Mucosa of descending colon (tissue), 3 donors: ENCODE measurements at regions not wholly inside any gene's neighbourhood (a gene's known extent, or its start where the extent isn't known, plus 50 kb on each side); places are given as distances from the start of the nearest gene placed in this dataset.

Experiments
- ATAC-seq: fragments of 200-7000 bp; cut with Tn5 transposase; one replicate; pipeline ENCODE4 v1.9.1; 2020; ENCODE audit warnings: mild to moderate bottlenecking, moderate library complexity
- DNase-seq, 3 donors: peaks; one replicate each; pipeline ENCODE4 v3.0.0-alpha.2; 2020
- H3K36me3 ChIP-seq: fragments of 200-600 bp; one replicate; pipeline ENCODE4 v1.8.0; 2021; ENCODE audit warnings: low read depth, mild to moderate bottlenecking
- H3K4me1 ChIP-seq: fragments of 200-600 bp; one replicate; pipeline ENCODE4 v1.8.0; 2021; ENCODE audit warnings: low read depth, mild to moderate bottlenecking
- H3K4me3 ChIP-seq: fragments of 200-600 bp; one replicate; pipeline ENCODE4 v1.8.0; 2021; ENCODE audit warnings: mild to moderate bottlenecking
- H3K9me3 ChIP-seq: fragments of 200-600 bp; one replicate; pipeline ENCODE4 v1.8.0; 2021; ENCODE audit warnings: mild to moderate bottlenecking
- intact Hi-C, 2 donors: fragments of 100-400 bp; cut with DNase I in 1 of 2; cut with micrococcal nuclease in 1 of 2; formaldehyde crosslinking; loops; one replicate each; pipeline versions ENCODE4 v1.11.0 to v1.11.1; 2022; cut with DNase I, micrococcal nuclease
- TF ChIP-seq, protein P1 (sequence below): fragments of 200-600 bp; IDR thresholded peaks from one replicate; pipeline ENCODE4 v1.8.0; 2022; ENCODE audit warnings: antibody characterized with exemption, mild to moderate bottlenecking
- donor health status: DM: no; HTN: no; CAD: no; lungs with moderate emphysema.
- donor health status: DM: no; HTN: no; CAD: no.
- donor health status: DM: no; HTN: yes; CAD: no.

DNA sequence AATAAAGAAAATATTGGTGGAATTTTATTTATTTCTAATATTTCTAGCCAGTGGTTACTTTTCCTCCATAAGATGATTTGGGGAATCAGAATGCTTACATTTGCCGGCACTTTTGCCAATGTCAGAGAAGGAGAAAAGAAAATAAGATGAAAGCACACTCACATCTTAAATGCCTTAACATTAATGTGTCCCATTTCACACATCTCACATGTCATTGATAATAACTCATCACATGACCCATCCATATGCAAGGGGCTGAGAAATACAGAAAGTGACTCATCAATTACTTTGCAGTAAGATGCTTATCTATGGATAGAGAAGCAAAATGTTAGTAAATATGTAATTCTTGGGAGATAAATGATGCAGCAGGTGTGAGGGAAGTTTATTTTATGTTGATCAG is 1531.0 kb downstream of the PCDH7 start:
- Histone ChIP-seq H3K36me3 (no peaks in the 10 kb centered on the region), H3K4me1 (no peaks in the 10 kb centered on the region), H3K9me3 (no peaks in the 10 kb centered on the region), H3K4me3 (no peak overlapping the region)
- DNase-seq: no peak
- TF ChIP-seq, protein P1, sequence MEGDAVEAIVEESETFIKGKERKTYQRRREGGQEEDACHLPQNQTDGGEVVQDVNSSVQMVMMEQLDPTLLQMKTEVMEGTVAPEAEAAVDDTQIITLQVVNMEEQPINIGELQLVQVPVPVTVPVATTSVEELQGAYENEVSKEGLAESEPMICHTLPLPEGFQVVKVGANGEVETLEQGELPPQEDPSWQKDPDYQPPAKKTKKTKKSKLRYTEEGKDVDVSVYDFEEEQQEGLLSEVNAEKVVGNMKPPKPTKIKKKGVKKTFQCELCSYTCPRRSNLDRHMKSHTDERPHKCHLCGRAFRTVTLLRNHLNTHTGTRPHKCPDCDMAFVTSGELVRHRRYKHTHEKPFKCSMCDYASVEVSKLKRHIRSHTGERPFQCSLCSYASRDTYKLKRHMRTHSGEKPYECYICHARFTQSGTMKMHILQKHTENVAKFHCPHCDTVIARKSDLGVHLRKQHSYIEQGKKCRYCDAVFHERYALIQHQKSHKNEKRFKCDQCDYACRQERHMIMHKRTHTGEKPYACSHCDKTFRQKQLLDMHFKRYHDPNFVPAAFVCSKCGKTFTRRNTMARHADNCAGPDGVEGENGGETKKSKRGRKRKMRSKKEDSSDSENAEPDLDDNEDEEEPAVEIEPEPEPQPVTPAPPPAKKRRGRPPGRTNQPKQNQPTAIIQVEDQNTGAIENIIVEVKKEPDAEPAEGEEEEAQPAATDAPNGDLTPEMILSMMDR: no peak
- intact Hi-C loops: no loop called here
- no peak for ATAC-seq

DNA sequence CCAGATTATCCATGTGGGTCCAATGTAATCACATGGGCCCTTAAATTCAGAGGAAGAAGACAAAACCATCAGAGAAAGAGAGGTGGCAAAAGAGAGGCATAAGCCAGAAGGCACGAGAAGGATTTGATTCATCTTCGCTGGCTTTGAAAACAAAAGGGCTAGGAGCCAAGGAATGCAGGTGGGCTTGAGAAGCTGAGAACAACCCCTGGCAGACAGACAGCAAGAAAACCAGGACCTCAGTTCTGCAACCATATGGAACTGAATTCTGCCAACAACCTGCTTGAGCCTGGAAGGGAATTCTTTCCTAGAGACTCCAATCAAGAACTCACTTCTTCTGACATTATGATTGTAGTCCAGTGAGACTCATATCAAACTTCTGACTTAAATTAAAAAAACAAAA is 1531.8 kb downstream of the PCDH7 start:
- Histone ChIP-seq H3K9me3 (no peaks in the 10 kb centered on the region), H3K4me1 (no peaks in the 10 kb centered on the region), H3K4me3 (no peak overlapping the region), H3K36me3 (no peaks in the 10 kb centered on the region)
- ATAC-seq: no peak
- intact Hi-C loops: no loop called here
- TF ChIP-seq, protein P1: no peak
- no peak for DNase-seq

DNA sequence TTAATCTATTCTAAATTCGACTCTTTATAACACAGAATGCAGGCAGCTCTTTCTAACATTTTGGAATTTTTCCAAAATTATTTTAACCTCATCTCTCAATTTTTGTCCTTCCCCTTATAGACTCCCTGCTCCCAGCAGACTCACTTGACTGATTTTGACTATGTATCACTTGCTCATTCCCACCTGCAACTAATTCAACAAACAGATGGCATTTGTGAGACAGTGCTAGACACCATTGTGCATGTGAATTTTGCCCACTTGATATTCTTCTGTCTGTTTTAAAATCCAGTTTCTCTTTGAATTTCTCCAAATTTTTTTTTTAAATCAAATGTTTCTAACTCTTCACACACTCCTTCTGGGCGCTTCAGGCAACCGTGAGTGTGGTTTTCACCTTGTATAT is 1534.0 kb downstream of the PCDH7 start:
- DNase-seq (no peak), ATAC-seq (no peak)
- no peak overlapping the region for H3K4me3 ChIP-seq
- H3K9me3 ChIP-seq: no peaks in the 10 kb centered on the region
- no peaks in the 10 kb centered on the region for H3K36me3 ChIP-seq
- H3K4me1 ChIP-seq: no peaks in the 10 kb centered on the region
- TF ChIP-seq, protein P1: no peak
- intact Hi-C loops: no loop called here

DNA sequence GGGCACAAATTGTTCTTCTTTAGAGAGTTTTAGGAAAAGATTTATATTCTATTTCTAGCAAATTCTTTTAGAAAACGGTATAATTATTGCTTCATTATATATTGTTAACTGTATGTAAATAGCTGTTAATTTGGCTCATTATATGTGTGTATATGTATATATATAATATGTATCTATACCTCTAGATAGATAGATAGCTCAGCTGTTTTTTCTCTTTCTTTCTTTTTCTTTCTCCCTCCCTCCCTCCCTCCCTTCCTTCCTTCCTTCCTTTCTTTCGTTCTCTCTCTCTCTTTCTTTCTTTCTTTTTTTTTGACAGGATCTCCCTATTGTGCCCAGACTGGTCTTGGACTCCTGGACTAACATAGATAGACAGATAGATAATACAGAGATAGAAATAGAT is 1538.8 kb downstream of the PCDH7 start:
- DNase-seq (no peak), ATAC-seq (no peak)
- H3K4me3 ChIP-seq: no peak overlapping the region
- intact Hi-C loops: no loop called here
- no peaks in the 10 kb centered on the region for H3K9me3 ChIP-seq
- no peaks in the 10 kb centered on the region for H3K36me3 ChIP-seq
- H3K4me1 ChIP-seq: no peaks in the 10 kb centered on the region
- TF ChIP-seq, protein P1: no peak

DNA sequence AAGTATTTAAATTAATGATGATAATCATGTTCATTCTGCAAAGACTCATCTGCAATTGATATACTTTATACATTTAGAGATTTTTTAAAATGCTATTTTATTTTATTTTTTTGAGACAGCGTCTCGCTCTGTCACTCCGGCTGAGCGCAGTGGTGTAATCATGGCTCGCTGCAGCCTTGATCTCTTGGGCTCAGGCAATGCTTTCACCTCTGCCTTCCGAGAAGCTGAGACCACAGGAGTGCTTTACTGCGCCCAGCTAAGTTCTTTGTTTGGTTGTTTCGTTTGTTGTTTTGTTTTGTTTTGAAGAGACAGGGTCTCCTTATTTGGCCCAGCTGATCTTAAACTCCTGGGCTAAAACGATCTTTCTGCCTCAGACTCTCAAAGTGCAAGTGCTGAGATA is 1541.0 kb downstream of the PCDH7 start:
- no peaks in the 10 kb centered on the region for H3K4me1 ChIP-seq
- intact Hi-C loops: no loop called here
- H3K9me3 ChIP-seq: no peaks in the 10 kb centered on the region
- ATAC-seq: no peak
- no peaks in the 10 kb centered on the region for H3K36me3 ChIP-seq
- TF ChIP-seq, protein P1: no peak
- no peak overlapping the region for H3K4me3 ChIP-seq
- no peak for DNase-seq

DNA sequence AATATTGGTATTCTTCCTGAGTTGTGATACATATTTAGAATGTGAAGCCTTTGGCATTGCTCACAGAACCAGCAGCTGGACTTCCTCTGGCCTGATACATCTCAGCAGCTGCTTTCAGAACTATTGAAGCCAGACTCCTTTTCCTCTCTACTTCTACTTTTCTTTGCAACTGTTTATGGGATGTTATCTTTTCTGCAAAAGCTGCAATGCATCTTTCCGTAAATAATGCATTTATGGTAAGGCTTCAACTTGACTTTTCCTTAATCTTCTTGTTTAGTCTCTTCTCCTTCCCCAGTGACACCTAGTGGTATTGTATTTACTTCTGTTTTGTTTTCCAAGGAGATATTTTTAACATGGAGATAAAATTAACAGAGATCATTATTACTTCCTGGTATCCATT is 1548.7 kb downstream of the PCDH7 start:
- intact Hi-C loops: no loop called here
- DNase-seq: no peak
- no peak for ATAC-seq
- Histone ChIP-seq H3K4me3 (no peak overlapping the region), H3K36me3 (no peaks in the 10 kb centered on the region), H3K4me1 (no peaks in the 10 kb centered on the region), H3K9me3 (no peaks in the 10 kb centered on the region)
- TF ChIP-seq, protein P1: no peak
